HFFc6 (cell line): ENCODE measurements at regions not wholly inside any gene's neighbourhood (a gene's known extent, or its start where the extent isn't known, plus 50 kb on each side); places are given as distances from the start of the nearest gene placed in this dataset.
A peak's percentile ranks its signal among the peaks of the same experiment; 100 is the strongest.
"Not testable (repeated sequence)": the region's sequence is repeated elsewhere in the genome, so short reads cannot be mapped to it uniquely, and the experiment has no call there.

Experiments
- DNase-seq: peaks from one replicate; pipeline ENCODE4 v3.0.0-alpha.2; 2018
- H3K27ac Mint-ChIP-seq: 2 replicates; pipeline ENCODE4 v1.8.0; 2020; ENCODE audit warnings: mild to moderate bottlenecking, mixed read lengths
- H3K27me3 Mint-ChIP-seq: 2 replicates; pipeline ENCODE4 v1.8.0; 2021; ENCODE audit warnings: mild to moderate bottlenecking, moderate library complexity, mixed read lengths; ENCODE audit not compliant: insufficient read depth
- H3K36me3 Mint-ChIP-seq: 2 replicates; pipeline ENCODE4 v1.8.0; 2021; ENCODE audit warnings: low read depth, mixed read lengths
- H3K4me1 Mint-ChIP-seq: 2 replicates; pipeline ENCODE4 v1.8.0; 2020; ENCODE audit warnings: low read depth, mixed read lengths
- H3K4me3 Mint-ChIP-seq: 2 replicates; pipeline ENCODE4 v1.8.0; 2020; ENCODE audit warnings: mild to moderate bottlenecking, moderate library complexity, mixed read lengths
- H3K9me3 Mint-ChIP-seq: 2 replicates; pipeline ENCODE4 v1.8.0; 2020; ENCODE audit warnings: mild to moderate bottlenecking, mixed read lengths
- CTCF ChIP-seq: fragments of 200-600 bp; sonication (generic); IDR thresholded peaks from 2 replicates; pipeline ENCODE4 v1.5.0; 2021; ENCODE audit warnings: antibody characterized with exemption, mild to moderate bottlenecking

DNA sequence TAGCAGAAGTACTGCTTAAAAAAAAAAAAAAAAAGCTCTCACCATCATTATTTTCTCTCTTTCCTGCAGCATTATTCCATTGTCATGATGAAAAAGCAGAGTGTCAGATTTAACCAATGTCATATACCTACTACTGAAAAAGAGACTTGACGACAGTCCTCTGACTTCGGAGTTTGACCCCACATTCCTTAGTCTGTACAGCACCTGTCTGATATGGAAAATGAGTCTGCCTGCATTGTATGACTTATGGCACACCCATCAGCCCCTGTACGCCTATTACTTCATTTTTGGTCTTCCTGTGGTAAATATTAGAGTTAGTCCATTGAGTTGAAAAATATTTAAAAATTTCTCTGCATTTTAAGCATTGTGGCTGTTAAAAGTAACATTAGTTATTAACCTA, 54.5 kb upstream of the NOX4 start:
- Mint-ChIP-seq H3K36me3 (no peaks in the 10 kb centered on the region), H3K4me1 (peaks cover 21% of the 10 kb centered on the region), H3K9me3 (no peaks in the 10 kb centered on the region; the same call in 1 of the 2 replicates), H3K27ac (no peak overlapping the region), H3K4me3 (no peak overlapping the region; the same call in 1 of the 2 replicates), H3K27me3 (no peaks in the 10 kb centered on the region; the same call in 1 of the 2 replicates)
- no peak for TF ChIP-seq CTCF
- DNase-seq = no peak

- DNase-seq, H3K36me3 Mint-ChIP-seq, H3K4me3 Mint-ChIP-seq, H3K27me3 Mint-ChIP-seq, H3K27ac Mint-ChIP-seq, H3K9me3 Mint-ChIP-seq: not testable (repeated sequence)
- peaks cover 53% of the 10 kb centered on the region for H3K4me1 Mint-ChIP-seq
These were observed 64.6 kb upstream of the NOX4 start for GRCh38 chr11:89555781-89556180.

DNA sequence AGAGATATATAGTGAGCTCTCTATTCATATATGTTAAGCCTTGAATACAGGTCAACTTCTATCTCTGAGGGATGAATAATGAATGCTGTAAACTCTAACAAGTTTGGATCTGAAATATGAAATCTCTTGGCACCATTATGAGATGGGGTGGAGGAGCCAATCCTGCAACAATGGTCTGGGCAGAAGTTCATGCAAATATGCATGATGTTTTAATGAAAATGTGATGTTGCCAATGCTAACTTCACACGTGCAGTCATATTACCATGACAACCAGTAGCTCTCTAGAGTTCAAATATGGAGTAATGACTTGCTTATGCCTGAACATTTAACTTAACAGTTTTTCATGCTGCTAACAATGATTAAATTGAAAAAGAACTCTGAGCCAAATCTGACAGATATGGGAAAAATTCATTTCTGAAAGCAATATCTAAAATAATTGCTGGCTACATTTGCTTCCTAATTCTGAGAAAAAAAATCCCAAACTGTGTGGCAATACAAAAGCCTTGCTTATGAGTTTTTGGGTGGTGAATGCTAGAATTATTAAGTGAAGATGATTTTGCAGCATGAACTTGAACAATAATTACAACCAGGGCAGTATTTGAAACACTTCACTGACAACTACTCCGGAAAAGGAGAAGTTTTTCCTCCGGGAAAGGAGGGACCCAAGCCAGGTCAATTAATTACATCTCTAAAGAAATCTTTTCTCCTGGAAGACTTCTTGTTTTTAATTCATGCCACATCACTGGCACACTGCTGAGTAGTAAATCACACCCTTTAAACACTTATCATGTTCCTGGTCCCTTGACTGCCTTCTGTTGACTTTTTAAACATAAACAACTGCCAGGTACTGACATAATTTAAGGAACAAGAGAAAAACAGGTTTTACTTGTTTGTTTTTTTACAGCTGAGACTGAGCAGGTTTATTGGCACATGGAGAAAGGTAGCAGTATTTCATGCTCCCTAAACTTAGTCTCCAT, 65.8 kb upstream of the NOX4 start:
- not testable (repeated sequence) for H3K36me3 Mint-ChIP-seq, H3K27ac Mint-ChIP-seq, H3K4me3 Mint-ChIP-seq, DNase-seq, H3K27me3 Mint-ChIP-seq, H3K9me3 Mint-ChIP-seq
- H3K4me1 Mint-ChIP-seq = peaks cover 48% of the 10 kb centered on the region

GRCh38 chr11:89560598-89560997, 69.4 kb upstream of the NOX4 start:
- H3K36me3 Mint-ChIP-seq, H3K4me3 Mint-ChIP-seq, H3K27ac Mint-ChIP-seq, DNase-seq, H3K27me3 Mint-ChIP-seq, H3K9me3 Mint-ChIP-seq: not testable (repeated sequence)
- H3K4me1 Mint-ChIP-seq = peaks cover 22% of the 10 kb centered on the region

DNA sequence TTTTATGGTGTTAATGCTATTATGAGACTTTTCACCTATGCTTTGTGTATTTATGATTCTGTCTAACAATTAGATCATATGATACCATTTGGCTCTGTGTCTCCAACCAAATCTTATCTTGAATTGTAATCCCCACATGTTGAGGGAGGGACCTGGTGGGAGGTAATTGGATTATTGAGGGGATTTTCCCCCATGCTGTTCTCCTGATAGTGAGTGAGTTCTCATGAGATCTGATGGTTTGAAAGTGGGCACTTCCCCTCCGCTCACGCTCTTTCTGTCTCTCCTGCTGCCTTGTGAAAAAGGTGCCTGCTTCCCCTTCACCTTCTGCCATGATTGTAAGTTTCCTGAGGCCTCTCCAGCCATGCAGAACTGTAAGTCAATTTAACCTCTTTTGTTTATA, 71.6 kb upstream of the NOX4 start:
- not testable (repeated sequence) for DNase-seq, H3K4me1 Mint-ChIP-seq, H3K27ac Mint-ChIP-seq, H3K36me3 Mint-ChIP-seq, H3K27me3 Mint-ChIP-seq, H3K9me3 Mint-ChIP-seq, H3K4me3 Mint-ChIP-seq

GRCh38 chr11:89566972-89567371, 75.8 kb upstream of the NOX4 start:
- TF ChIP-seq CTCF = no peak
- Mint-ChIP-seq H3K36me3 (no peaks in the 10 kb centered on the region), H3K27me3 (no peaks in the 10 kb centered on the region), H3K4me1 (peaks cover 13% of the 10 kb centered on the region), H3K27ac (no peak overlapping the region), H3K9me3 (no peaks in the 10 kb centered on the region), H3K4me3 (no peak overlapping the region)
- no peak for DNase-seq

- H3K4me3 Mint-ChIP-seq = not testable (repeated sequence)
- peak overlapping the region; percentile 52; the same call in 1 of the 2 replicates for H3K27ac Mint-ChIP-seq
These were observed 78.2 kb upstream of the NOX4 start for GRCh38 chr11:89569387-89569786.

DNA sequence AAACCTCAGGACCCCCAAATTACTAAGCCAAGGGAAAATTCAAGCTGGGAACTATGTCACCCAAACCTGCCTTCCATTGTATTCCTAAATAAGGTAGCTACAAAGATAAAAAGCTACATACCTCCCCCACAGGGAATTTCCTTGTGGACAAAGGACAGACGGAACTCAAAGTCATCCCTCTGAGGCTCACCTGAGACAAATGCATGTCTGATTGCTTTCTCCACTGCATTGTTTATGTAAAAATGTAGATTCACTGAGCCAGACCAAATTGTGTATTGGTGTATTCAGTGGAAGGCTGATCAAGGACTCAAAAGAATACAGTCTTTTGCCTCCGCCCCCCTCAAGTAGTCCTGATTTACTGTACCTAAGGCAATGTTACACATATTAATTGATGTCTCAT, 80.5 kb upstream of the NOX4 start:
- not testable (repeated sequence) for H3K9me3 Mint-ChIP-seq, H3K27ac Mint-ChIP-seq, H3K36me3 Mint-ChIP-seq, H3K4me3 Mint-ChIP-seq, H3K27me3 Mint-ChIP-seq, DNase-seq
- peaks cover 26% of the 10 kb centered on the region for H3K4me1 Mint-ChIP-seq

More at GRCh38 chr11:89569387-89569786, 78.2 kb upstream of the NOX4 start:
- H3K9me3 Mint-ChIP-seq, H3K27me3 Mint-ChIP-seq, H3K36me3 Mint-ChIP-seq: not testable (repeated sequence)
- DNase-seq = peak; percentile 42
- H3K4me1 Mint-ChIP-seq = peaks cover 23% of the 10 kb centered on the region

GRCh38 chr11:89575846-89576245, 84.7 kb upstream of the NOX4 start:
- H3K4me3 Mint-ChIP-seq, H3K36me3 Mint-ChIP-seq, DNase-seq, H3K9me3 Mint-ChIP-seq, H3K27me3 Mint-ChIP-seq, H3K27ac Mint-ChIP-seq: not testable (repeated sequence)
- peaks cover 13% of the 10 kb centered on the region; the same call in 1 of the 2 replicates for H3K4me1 Mint-ChIP-seq

DNA sequence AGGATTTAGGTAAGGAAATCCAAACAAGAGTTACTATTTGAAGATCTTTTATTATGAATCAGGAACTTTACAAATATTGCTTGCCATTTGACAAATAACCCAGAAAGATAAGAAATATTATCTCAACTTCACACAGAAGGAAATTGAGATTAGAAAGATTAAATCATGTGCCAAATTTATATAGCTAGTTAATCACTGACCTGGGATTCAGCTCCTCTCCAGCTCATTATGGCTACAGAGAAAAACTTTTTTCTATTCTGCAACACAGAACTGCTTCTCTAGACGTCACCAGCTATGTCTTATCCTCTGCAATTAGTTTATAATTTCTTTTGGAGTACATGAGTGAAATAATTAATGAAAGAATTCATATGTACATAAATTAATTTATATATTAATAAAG, 86.3 kb upstream of the NOX4 start:
- H3K27me3 Mint-ChIP-seq, H3K9me3 Mint-ChIP-seq, H3K27ac Mint-ChIP-seq, H3K4me3 Mint-ChIP-seq, H3K36me3 Mint-ChIP-seq, DNase-seq: not testable (repeated sequence)
- peaks cover 13% of the 10 kb centered on the region; the same call in 1 of the 2 replicates for H3K4me1 Mint-ChIP-seq
